PC-9 (cell line): ENCODE measurements at regions not wholly inside any gene's neighbourhood (a gene's known extent, or its start where the extent isn't known, plus 50 kb on each side); places are given as distances from the start of the nearest gene placed in this dataset.

Experiments
- BruUV-seq: library from RNA; stranded (reverse); fragments of 400-500 nt; replicated peaks from 2 replicates; lab custom pipeline; 2021; lab: Mats Ljungman, UMichigan
- CTCF ChIA-PET: fragments of 300-600 bp; sonication (Branson Sonifier 250); formaldehyde crosslinking; loops from one replicate; lab custom pipeline; 2022; ENCODE audit warnings: antibody characterized with exemption; lab: Charles Lee
- POLR2A ChIA-PET: fragments of 300-600 bp; sonication (Branson Sonifier 250); formaldehyde crosslinking; loops from one replicate; lab custom pipeline; 2022; ENCODE audit warnings: antibody characterized with exemption; ENCODE audit not compliant: unreplicated experiment; lab: Charles Lee
- DNase-seq, 2 experiments: peaks; one replicate each; pipeline versions ENCODE4 v3.0.0 to v3.0.0-alpha.2; 2015 to 2022; ENCODE audit warnings: mixed read lengths in 1 of 2
- H2AFZ ChIP-seq: fragments of 200-600 bp; sonication (generic); 2 replicates; pipeline ENCODE4 v1.8.1; 2017; ENCODE audit warnings: antibody characterized with exemption
- H3F3A ChIP-seq: fragments of 200-600 bp; sonication (generic); 2 replicates; pipeline ENCODE4 v1.8.1; 2017; ENCODE audit warnings: antibody characterized with exemption, mild to moderate bottlenecking, low read depth; ENCODE audit not compliant: insufficient read depth
- H3K27ac ChIP-seq: fragments of 200-600 bp; sonication (generic); 2 replicates; pipeline ENCODE4 v1.6.1; 2016; ENCODE audit warnings: mixed run types
- H3K27me3 ChIP-seq: fragments of 200-600 bp; sonication (generic); 2 replicates; pipeline ENCODE4 v1.6.1; 2016; ENCODE audit warnings: low read depth, mixed run types; ENCODE audit not compliant: insufficient read depth
- H3K36me3 ChIP-seq: fragments of 200-600 bp; sonication (generic); 2 replicates; pipeline ENCODE4 v1.6.1; 2016; ENCODE audit warnings: low read depth, mixed run types
- H3K4me1 ChIP-seq: fragments of 200-600 bp; sonication (generic); replicated peaks from 2 replicates; pipeline ENCODE4 v1.6.1; 2016; ENCODE audit warnings: mixed run types; ENCODE audit not compliant: insufficient read depth
- H3K4me2 ChIP-seq: fragments of 200-600 bp; sonication (generic); 2 replicates; pipeline ENCODE4 v1.6.1; 2017; ENCODE audit warnings: mixed run types
- H3K4me3 ChIP-seq: fragments of 200-600 bp; sonication (generic); 2 replicates; pipeline ENCODE4 v1.6.1; 2016; ENCODE audit warnings: mixed run types
- H3K79me2 ChIP-seq: fragments of 200-600 bp; sonication (generic); 2 replicates; pipeline ENCODE4 v1.6.1; 2017; ENCODE audit warnings: low read depth, mixed run types
- H3K9me2 ChIP-seq: fragments of 200-600 bp; sonication (generic); 2 replicates; pipeline ENCODE4 v1.8.1; 2017; ENCODE audit warnings: mild to moderate bottlenecking; ENCODE audit not compliant: insufficient read depth
- H3K9me3 ChIP-seq: fragments of 200-600 bp; sonication (generic); 2 replicates; pipeline ENCODE4 v1.8.1; 2016; ENCODE audit warnings: low read depth; ENCODE audit not compliant: insufficient read depth
- H4K20me1 ChIP-seq: fragments of 200-600 bp; sonication (generic); 2 replicates; pipeline ENCODE4 v1.8.1; 2017; ENCODE audit not compliant: insufficient read depth
- EZH2 ChIP-seq: fragments of 200-600 bp; sonication (generic); IDR thresholded peaks from 2 replicates; pipeline ENCODE4 v1.8.0; 2017; ENCODE audit warnings: antibody characterized with exemption, low read depth
- intact Hi-C: fragments of 100-400 bp; cut with micrococcal nuclease; formaldehyde crosslinking; loops from one replicate; pipeline ENCODE4 v1.10.0; 2022; ENCODE audit not compliant: unreplicated experiment
- TF ChIP-seq, protein P1 (sequence below): fragments of 200-600 bp; sonication (generic); conservative IDR thresholded peaks from 2 replicates; pipeline ENCODE4 v1.6.1; 2017; ENCODE audit warnings: mixed run types, antibody characterized with exemption, mild to moderate bottlenecking, moderate library complexity

DNA sequence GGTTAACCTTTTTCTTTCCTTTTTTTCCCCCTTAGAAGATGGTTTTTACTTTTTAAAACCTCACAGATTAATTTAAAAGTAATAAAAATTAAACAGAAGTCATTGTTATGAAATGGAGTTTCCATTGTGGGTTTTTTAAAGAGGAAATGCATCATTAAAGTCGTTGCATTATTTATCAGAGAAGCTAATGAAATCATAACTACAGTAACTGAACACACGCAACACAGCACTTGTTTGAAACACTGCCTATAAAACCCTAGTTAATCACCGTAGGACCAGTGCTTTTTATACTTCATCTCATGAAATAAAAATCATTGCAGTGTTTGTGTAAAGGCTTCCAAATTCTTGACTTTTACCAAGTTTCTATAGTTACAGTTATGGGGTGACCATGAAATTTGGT, 82.4 kb upstream of the NTRK2 start:
- no TSS peak for BruUV-seq
- POLR2A ChIA-PET: no interaction called here

DNA sequence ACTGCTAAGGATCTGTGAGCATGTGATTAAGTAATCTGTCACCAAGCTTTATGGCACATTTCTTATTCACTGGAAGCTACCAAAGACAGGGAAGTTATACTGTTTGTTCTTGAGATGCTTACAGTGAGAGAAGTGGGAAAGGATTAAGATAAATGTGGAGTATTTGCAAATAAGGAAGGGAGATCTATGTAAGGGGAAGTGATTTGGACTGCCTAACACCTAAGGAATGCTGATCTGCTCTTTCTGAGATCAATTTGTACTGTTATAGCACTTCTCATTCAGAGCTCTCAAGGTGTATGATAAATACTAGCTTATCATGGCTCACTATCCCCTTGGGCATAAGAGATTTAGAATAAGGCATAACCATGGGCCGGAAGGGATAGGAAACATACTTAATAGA, 80.0 kb upstream of the NTRK2 start:
- Histone ChIP-seq H3K9me2 (no peaks in the 10 kb centered on the region), H3K36me3 (no peaks in the 10 kb centered on the region), H3K4me1 (no peaks in the 10 kb centered on the region), H3K79me2 (no peaks in the 10 kb centered on the region), H3K4me3 (no peak overlapping the region), H3K27me3 (peaks cover 4% of the 10 kb centered on the region), H2AFZ (no peak overlapping the region), H3K9me3 (no peaks in the 10 kb centered on the region), H4K20me1 (no peaks in the 10 kb centered on the region), H3K4me2 (no peak overlapping the region), H3F3A (no peaks in the 10 kb centered on the region), H3K27ac (no peak overlapping the region)
- ChIA-PET POLR2A (no interaction called here), CTCF (no interaction called here)
- DNase-seq: no peak
- intact Hi-C loops: no loop called here
- BruUV-seq: no TSS peak
- TF ChIP-seq, protein P1, sequence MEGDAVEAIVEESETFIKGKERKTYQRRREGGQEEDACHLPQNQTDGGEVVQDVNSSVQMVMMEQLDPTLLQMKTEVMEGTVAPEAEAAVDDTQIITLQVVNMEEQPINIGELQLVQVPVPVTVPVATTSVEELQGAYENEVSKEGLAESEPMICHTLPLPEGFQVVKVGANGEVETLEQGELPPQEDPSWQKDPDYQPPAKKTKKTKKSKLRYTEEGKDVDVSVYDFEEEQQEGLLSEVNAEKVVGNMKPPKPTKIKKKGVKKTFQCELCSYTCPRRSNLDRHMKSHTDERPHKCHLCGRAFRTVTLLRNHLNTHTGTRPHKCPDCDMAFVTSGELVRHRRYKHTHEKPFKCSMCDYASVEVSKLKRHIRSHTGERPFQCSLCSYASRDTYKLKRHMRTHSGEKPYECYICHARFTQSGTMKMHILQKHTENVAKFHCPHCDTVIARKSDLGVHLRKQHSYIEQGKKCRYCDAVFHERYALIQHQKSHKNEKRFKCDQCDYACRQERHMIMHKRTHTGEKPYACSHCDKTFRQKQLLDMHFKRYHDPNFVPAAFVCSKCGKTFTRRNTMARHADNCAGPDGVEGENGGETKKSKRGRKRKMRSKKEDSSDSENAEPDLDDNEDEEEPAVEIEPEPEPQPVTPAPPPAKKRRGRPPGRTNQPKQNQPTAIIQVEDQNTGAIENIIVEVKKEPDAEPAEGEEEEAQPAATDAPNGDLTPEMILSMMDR: no peak
- TF ChIP-seq EZH2: no peak

More for the DNA sequence above, 82.4 kb upstream of the NTRK2 start:
- H3K4me1 ChIP-seq: no peaks in the 10 kb centered on the region
- no peaks in the 10 kb centered on the region for H3F3A ChIP-seq
- no peaks in the 10 kb centered on the region for H3K79me2 ChIP-seq
- peaks cover 4% of the 10 kb centered on the region for H3K27me3 ChIP-seq
- no peaks in the 10 kb centered on the region for H3K36me3 ChIP-seq
- no peak overlapping the region for H2AFZ ChIP-seq
- no peaks in the 10 kb centered on the region for H3K9me2 ChIP-seq
- no peaks in the 10 kb centered on the region for H4K20me1 ChIP-seq
- DNase-seq: no peak
- no peak overlapping the region for H3K4me2 ChIP-seq
- CTCF ChIA-PET: no interaction called here
- no peaks in the 10 kb centered on the region for H3K9me3 ChIP-seq
- TF ChIP-seq, protein P1: no peak
- TF ChIP-seq EZH2: no peak
- H3K27ac ChIP-seq: no peak overlapping the region
- intact Hi-C loops: no loop called here
- H3K4me3 ChIP-seq: no peak overlapping the region

DNA sequence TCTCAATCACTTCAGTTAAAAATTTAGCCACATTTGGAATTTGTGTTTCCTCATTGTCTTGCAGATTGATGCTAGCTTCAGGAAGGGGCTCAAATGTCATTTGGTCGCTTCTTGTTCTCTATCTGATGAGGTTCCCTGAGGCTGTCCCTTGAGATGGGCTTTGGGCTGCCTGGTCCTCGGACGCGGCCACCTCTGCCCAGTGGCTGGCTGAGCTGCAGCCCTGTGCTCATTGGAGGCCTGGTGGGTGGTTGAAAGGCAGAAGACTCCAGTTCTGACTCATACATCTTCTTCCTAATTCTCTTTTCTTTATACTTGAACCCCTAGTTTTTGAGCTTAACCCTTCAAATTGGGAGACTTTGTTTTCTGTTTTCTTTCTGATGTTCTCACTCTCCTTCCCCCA, 78.8 kb upstream of the NTRK2 start:
- H3K4me3 ChIP-seq: no peak overlapping the region
- ChIA-PET CTCF (no interaction called here), POLR2A (no interaction called here)
- no TSS peak for BruUV-seq
- H3K27me3 ChIP-seq: peaks cover 4% of the 10 kb centered on the region
- no peaks in the 10 kb centered on the region for H3K9me3 ChIP-seq
- H4K20me1 ChIP-seq: no peaks in the 10 kb centered on the region
- DNase-seq: no peak
- TF ChIP-seq, protein P1: no peak
- no peak for TF ChIP-seq EZH2
- no peaks in the 10 kb centered on the region for H3F3A ChIP-seq
- no peaks in the 10 kb centered on the region for H3K9me2 ChIP-seq
- no peak overlapping the region for H3K4me2 ChIP-seq
- no peak overlapping the region for H3K27ac ChIP-seq
- no peaks in the 10 kb centered on the region for H3K4me1 ChIP-seq
- H3K79me2 ChIP-seq: no peaks in the 10 kb centered on the region
- H3K36me3 ChIP-seq: no peaks in the 10 kb centered on the region
- intact Hi-C loops: no loop called here
- H2AFZ ChIP-seq: no peak overlapping the region
